GM12873 (cell line): ENCODE measurements at regions not wholly inside any gene's neighbourhood (a gene's known extent, or its start where the extent isn't known, plus 50 kb on each side); places are given as distances from the start of the nearest gene placed in this dataset.

ENCODE experiments used
- CTCF ChIP-seq: IDR thresholded peaks from 2 replicates; pipeline ENCODE4 v1.5.1; 2012; ENCODE audit warnings: low read depth, mild to moderate bottlenecking, moderate library complexity, low read length, control low read depth; ENCODE audit not compliant: insufficient read depth; ENCODE audit errors: missing control alignments

DNA sequence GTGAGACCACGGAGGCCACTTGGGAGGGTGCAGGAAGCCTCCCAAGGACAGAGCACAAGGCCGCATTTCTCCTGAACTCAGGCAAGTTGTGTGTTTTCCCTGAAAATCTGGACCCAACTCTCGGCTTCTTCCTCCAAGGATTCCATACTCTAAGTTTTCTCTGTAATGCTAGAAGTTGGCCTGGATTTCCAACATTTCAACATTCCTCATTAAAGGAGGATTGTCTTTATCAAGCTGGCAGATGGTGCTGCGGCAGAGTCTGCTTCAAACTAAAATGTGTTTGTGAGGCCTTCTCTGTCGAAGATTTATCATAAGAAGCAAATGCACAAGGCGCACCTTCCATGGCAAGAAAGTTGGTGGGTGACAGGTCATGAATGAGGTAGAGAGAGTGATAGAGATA lies 94.4 kb upstream of the SATB2 start:
- no peak for TF ChIP-seq CTCF

DNA sequence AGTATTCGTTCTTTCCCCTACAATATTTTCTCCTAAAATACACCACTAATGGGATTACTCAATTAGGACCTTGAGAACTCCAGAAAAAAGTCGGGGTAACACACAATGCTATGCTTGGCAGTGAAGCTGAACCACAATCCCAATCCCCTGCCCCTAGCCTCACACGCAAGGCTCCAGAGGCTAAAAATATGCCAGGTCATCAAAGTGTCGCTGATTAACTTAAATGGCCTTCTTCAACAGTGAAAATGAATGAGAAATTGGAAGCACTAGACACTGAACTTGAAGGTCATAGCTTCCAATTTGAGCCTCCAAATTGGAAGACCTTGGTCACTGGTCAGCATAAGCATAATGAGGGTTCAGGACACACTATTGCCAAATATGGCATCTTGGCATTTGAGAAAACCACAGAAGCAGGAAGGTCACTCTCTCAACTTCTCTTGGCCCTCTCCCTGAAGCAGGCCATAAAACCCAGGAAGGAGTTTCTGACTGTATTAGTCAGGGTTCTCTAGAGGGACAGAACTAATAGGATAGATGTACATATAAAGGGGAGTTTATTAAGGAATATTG lies 86.0 kb upstream of the SATB2 start:
- no peak for TF ChIP-seq CTCF

DNA sequence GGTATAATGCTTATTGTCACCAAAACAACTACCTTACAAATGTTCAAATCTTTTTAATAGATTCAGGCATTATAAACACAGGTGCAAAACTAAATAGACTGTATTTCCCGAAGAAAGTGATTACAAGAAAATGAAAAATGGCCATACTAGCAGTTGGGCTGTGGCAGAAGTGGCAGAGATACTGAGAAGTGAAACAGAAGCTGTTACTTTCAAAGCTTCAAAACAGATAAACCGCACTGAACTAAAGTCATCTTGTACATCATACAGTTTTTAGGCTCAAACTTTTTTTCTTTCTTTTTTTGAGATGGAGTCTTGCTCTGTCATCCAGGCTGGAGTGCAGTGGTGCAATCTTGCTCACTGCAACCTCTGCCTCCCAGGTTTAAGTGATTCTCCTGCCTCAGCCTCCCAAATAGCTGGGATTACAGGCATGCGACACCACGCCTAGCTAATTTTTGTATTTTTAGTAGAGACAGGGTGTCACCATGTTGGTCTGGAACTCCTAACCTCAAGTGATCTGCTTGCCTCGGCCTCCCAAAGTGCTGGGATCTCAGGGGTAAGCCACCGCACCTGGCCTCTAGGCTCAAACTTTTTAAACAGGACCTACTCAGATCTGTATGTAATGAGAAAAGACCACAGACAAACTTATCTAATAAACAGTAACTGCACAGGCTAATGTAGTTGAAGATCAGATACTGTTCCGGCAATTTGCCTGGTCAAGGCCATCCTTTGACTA lies 77.9 kb upstream of the SATB2 start:
- TF ChIP-seq CTCF, result no peak

- no peak for TF ChIP-seq CTCF
Measured at GRCh38 chr2:199527071-199527470, 69.3 kb upstream of the SATB2 start.

- no peak for TF ChIP-seq CTCF
Measured at GRCh38 chr2:199524689-199525574, 67.2 kb upstream of the SATB2 start.

- no peak for TF ChIP-seq CTCF
Measured at GRCh38 chr2:199509403-199509802, 51.7 kb upstream of the SATB2 start.
